ENCODE measurements at regions not wholly inside any gene's neighbourhood (a gene's known extent, or its start where the extent isn't known, plus 50 kb on each side); places are given as distances from the start of the nearest gene placed in this dataset.

GRCh38 chr2:192983173-192983572, 788.4 kb upstream of the TMEFF2 start (continued):
- TF ChIP-seq OVOL2 (CRISPR knock-in tag; IDR thresholded peaks at IDR 0.05; ENCODE audit: borderline replicate concordance) (no peak), ZNF532 (CRISPR knock-in tag; IDR thresholded peaks at IDR 0.05; ENCODE audit: borderline replicate concordance) (no peak), AR (CRISPR knock-in tag; IDR thresholded peaks at IDR 0.05) (no peak), USF1 (CRISPR knock-in tag; IDR thresholded peaks at IDR 0.05) (no peak), ZNF121 (CRISPR knock-in tag; IDR thresholded peaks at IDR 0.05) (no peak), EMX1 (CRISPR knock-in tag; IDR thresholded peaks at IDR 0.05) (no peak), CREB1 (CRISPR knock-in tag; IDR thresholded peaks at IDR 0.05) (no peak)

- Mint-ChIP-seq H3K27me3 (ENCODE audit: low read depth) (no peaks in the 10 kb centered on the region), H3K27ac (no peak overlapping the region), H3K9me3 (no peaks in the 10 kb centered on the region), H3K4me3 (no peak overlapping the region), H3K36me3 (no peaks in the 10 kb centered on the region), H3K4me1 (peaks cover under 1% of the 10 kb centered on the region; the same call in 1 of the 2 replicates)
- ChIA-PET CTCF (no interaction called here), POLR2A (no interaction called here)
- TF ChIP-seq JAZF1 (CRISPR knock-in tag; IDR thresholded peaks at IDR 0.05), result no peak
- TF ChIP-seq IRF2 (CRISPR knock-in tag; IDR thresholded peaks at IDR 0.05; ENCODE audit: borderline replicate concordance, low read depth), result no peak
- no peak for TF ChIP-seq CDX4 (CRISPR knock-in tag; IDR thresholded peaks at IDR 0.05; ENCODE audit: borderline replicate concordance)
- DNase-seq (ENCODE audit: low spot score) (no peak), ATAC-seq (no peak)
These were observed 783.7 kb upstream of the TMEFF2 start for GRCh38 chr2:192978395-192978794.

- ATAC-seq (no peak), DNase-seq (ENCODE audit: low spot score) (no peak)
- Mint-ChIP-seq H3K27me3 (ENCODE audit: low read depth) (no peaks in the 10 kb centered on the region), H3K4me1 (no peaks in the 10 kb centered on the region), H3K36me3 (no peaks in the 10 kb centered on the region), H3K27ac (no peak overlapping the region), H3K4me3 (no peak overlapping the region), H3K9me3 (no peaks in the 10 kb centered on the region)
- CTCF ChIA-PET, result no interaction called here
- POLR2A ChIA-PET, result no interaction called here
- TF ChIP-seq EMX1 (CRISPR knock-in tag; IDR thresholded peaks at IDR 0.05), result no peak
- no peak for TF ChIP-seq FOXP4 (CRISPR knock-in tag; IDR thresholded peaks at IDR 0.05)
- no peak for TF ChIP-seq NFYB (CRISPR knock-in tag; conservative IDR thresholded peaks at IDR 0.05; ENCODE audit: low read depth)
- TF ChIP-seq JUN (CRISPR knock-in tag; IDR thresholded peaks at IDR 0.05), result no peak
- no peak for TF ChIP-seq CREB1 (CRISPR knock-in tag; IDR thresholded peaks at IDR 0.05)
- no peak for TF ChIP-seq KAT7 (CRISPR knock-in tag; IDR thresholded peaks at IDR 0.05; ENCODE audit: borderline replicate concordance)
- TF ChIP-seq NR2C2 (CRISPR knock-in tag; IDR thresholded peaks at IDR 0.05), result no peak
- no peak for TF ChIP-seq TP53 (CRISPR knock-in tag; IDR thresholded peaks at IDR 0.05)
- no peak for TF ChIP-seq ZNF317 (CRISPR knock-in tag; IDR thresholded peaks at IDR 0.05; ENCODE audit: borderline replicate concordance, low read depth)
- TF ChIP-seq SP1 (CRISPR knock-in tag; conservative IDR thresholded peaks at IDR 0.05), result no peak
- TF ChIP-seq MXD4 (CRISPR knock-in tag; IDR thresholded peaks at IDR 0.05; ENCODE audit: borderline replicate concordance), result no peak
- TF ChIP-seq ATF3 (CRISPR knock-in tag; conservative IDR thresholded peaks at IDR 0.05), result no peak
These were observed 777.2 kb upstream of the TMEFF2 start for GRCh38 chr2:192971981-192972380.

All from WTC11 (cell line).